H1 (cell line): ENCODE measurements at regions not wholly inside any gene's neighbourhood (a gene's known extent, or its start where the extent isn't known, plus 50 kb on each side); places are given as distances from the start of the nearest gene placed in this dataset.

ENCODE experiments used
- CTCF ChIA-PET: fragments of 300-600 bp; sonication (Branson Sonifier 250); formaldehyde crosslinking; loops from one replicate; lab custom pipeline; 2021; ENCODE audit not compliant: partially characterized antibody; lab: Charles Lee
- POLR2A ChIA-PET: fragments of 300-600 bp; sonication (Branson Sonifier 250); formaldehyde crosslinking; loops from one replicate; lab custom pipeline; 2021; ENCODE audit warnings: inconsistent platforms; ENCODE audit not compliant: partially characterized antibody; lab: Charles Lee
- DNase-seq, 2 experiments: peaks; one replicate each; pipeline versions ENCODE4 v3.0.0 to v3.0.0-alpha.2; 2010 to 2022; ENCODE audit warnings: low spot score in 2 of 2, low read depth in 1 of 2, mixed read lengths in 1 of 2
- FAIRE-seq: peaks from 2 replicates; lab custom pipeline; 2011; peaks lifted over from hg19 to GRCh38; lab: Jason Lieb, UNC
- H2AFZ ChIP-seq: 2 replicates; pipeline ENCODE4 v1.8.1; 2012; ENCODE audit warnings: low read length, inconsistent platforms
- H2AK5ac ChIP-seq: 2 replicates; pipeline ENCODE4 v1.6.1; 2013; ENCODE audit warnings: low read depth, low read length
- H2BK120ac ChIP-seq: replicated peaks from 2 replicates; pipeline ENCODE3; 2013; ENCODE audit warnings: low read depth, low read length, inconsistent platforms
- H2BK12ac ChIP-seq: 2 replicates; pipeline ENCODE4 v1.6.1; 2013; ENCODE audit warnings: low read depth, low read length
- H2BK15ac ChIP-seq: 2 replicates; pipeline ENCODE4 v1.6.1; 2013; ENCODE audit warnings: low read length
- H2BK20ac ChIP-seq: 2 replicates; pipeline ENCODE4 v1.6.1; 2013; ENCODE audit warnings: low read length
- H2BK5ac ChIP-seq: 2 replicates; pipeline ENCODE4 v1.6.1; 2013; ENCODE audit warnings: low read depth, low read length
- H3K14ac ChIP-seq: 2 replicates; pipeline ENCODE4 v1.6.1; 2013; ENCODE audit warnings: inconsistent platforms; ENCODE audit not compliant: insufficient read length
- H3K18ac ChIP-seq: 2 replicates; pipeline ENCODE4 v1.6.1; 2013; ENCODE audit warnings: low read length; ENCODE audit errors: extremely low read depth
- H3K23ac ChIP-seq: 2 replicates; pipeline ENCODE4 v1.6.1; 2013; ENCODE audit warnings: inconsistent platforms; ENCODE audit not compliant: insufficient read length
- H3K23me2 ChIP-seq: 2 replicates; pipeline ENCODE4 v1.6.1; 2013; ENCODE audit warnings: low read depth, low read length
- H3K27ac ChIP-seq: 2 replicates; pipeline ENCODE4 v1.6.1; 2011; ENCODE audit warnings: low read depth, low read length, inconsistent platforms
- H3K27me3 ChIP-seq, 4 experiments: replicated peaks in 1 of 4; 1 replicate in 1 of 4; 2 replicates in 3 of 4; pipeline versions ENCODE4 v1.6.1 to v1.8.1; 2011 to 2013; ENCODE audit warnings: low read length in 3 of 4, mild to moderate bottlenecking in 3 of 4, inconsistent platforms in 2 of 4, mixed read lengths in 2 of 4, moderate library complexity in 1 of 4; ENCODE audit not compliant: control insufficient read depth in 3 of 4, insufficient read depth in 3 of 4; ENCODE audit errors: extremely low read depth in 1 of 4
- H3K36me3 ChIP-seq, 4 experiments: 2 replicates each; pipeline versions ENCODE4 v1.6.1 to v1.8.1; 2011 to 2013; ENCODE audit warnings: mild to moderate bottlenecking in 4 of 4, low read length in 3 of 4, moderate library complexity in 2 of 4, control low read depth in 1 of 4, inconsistent platforms in 1 of 4; ENCODE audit not compliant: insufficient read depth in 4 of 4, control insufficient read depth in 2 of 4
- H3K4ac ChIP-seq: replicated peaks from 2 replicates; pipeline ENCODE3; 2013; ENCODE audit warnings: low read length, low read depth, mixed read lengths, inconsistent platforms; ENCODE audit not compliant: insufficient read length
- H3K4me1 ChIP-seq, 4 experiments: replicated peaks in 1 of 4; 1 replicate in 1 of 4; 2 replicates in 3 of 4; pipeline versions ENCODE4 v1.6.1 to v1.8.1; 2011 to 2013; ENCODE audit warnings: low read length in 3 of 4, inconsistent platforms in 2 of 4, mixed read lengths in 1 of 4; ENCODE audit not compliant: insufficient read depth in 4 of 4, control insufficient read depth in 3 of 4
- H3K4me2 ChIP-seq, 2 experiments: 2 replicates each; pipeline versions ENCODE4 v1.6.1 to v1.8.1; 2011 to 2013; ENCODE audit warnings: low read depth in 2 of 2, low read length in 2 of 2, control low read depth in 1 of 2, inconsistent platforms in 1 of 2, mild to moderate bottlenecking in 1 of 2; ENCODE audit not compliant: insufficient read depth in 1 of 2
- H3K4me3 ChIP-seq, 4 experiments: fragments of 200-600, 300-600 bp in 1 of 4; sonication (generic), shearing (Covaris generic), sonication (Bioruptor Twin) in 1 of 4; 2 replicates each; pipeline versions ENCODE4 v1.5.1 to v1.8.1; 2011 to 2016; ENCODE audit warnings: low read length in 4 of 4, low read depth in 3 of 4, control low read depth in 2 of 4, inconsistent platforms in 2 of 4, mild to moderate bottlenecking in 2 of 4, mixed read lengths in 1 of 4, moderate library complexity in 1 of 4; ENCODE audit not compliant: insufficient read depth in 2 of 4; ENCODE audit errors: extremely low read depth in 1 of 4
- H3K56ac ChIP-seq: replicated peaks from 2 replicates; pipeline ENCODE3; 2013; ENCODE audit warnings: low read depth, mild to moderate bottlenecking, mixed read lengths, low read length, inconsistent platforms; ENCODE audit not compliant: insufficient read length
- H3K79me1 ChIP-seq: 2 replicates; pipeline ENCODE4 v1.6.1; 2013; ENCODE audit warnings: low read depth, low read length, control low read depth
- H3K79me2 ChIP-seq, 2 experiments: 2 replicates each; pipeline versions ENCODE4 v1.6.1 to v1.8.1; 2012 to 2013; ENCODE audit warnings: low read length in 2 of 2, mild to moderate bottlenecking in 2 of 2, inconsistent platforms in 1 of 2; ENCODE audit not compliant: insufficient read depth in 2 of 2, control insufficient read depth in 1 of 2
- H3K9ac ChIP-seq, 4 experiments: replicated peaks in 1 of 4; 1 replicate in 1 of 4; 2 replicates in 3 of 4; pipeline versions ENCODE4 v1.6.1 to v1.8.1; 2011 to 2013; ENCODE audit warnings: low read depth in 3 of 4, low read length in 3 of 4, control low read depth in 2 of 4, mild to moderate bottlenecking in 2 of 4, moderate library complexity in 2 of 4, inconsistent platforms in 1 of 4; ENCODE audit errors: extremely low read depth in 1 of 4
- H3K9me3 ChIP-seq, 2 experiments: 2 replicates each; pipeline versions ENCODE4 v1.6.1 to v1.8.1; 2012 to 2013; ENCODE audit warnings: mild to moderate bottlenecking in 2 of 2, moderate library complexity in 2 of 2, control low read depth in 1 of 2, inconsistent platforms in 1 of 2, low read depth in 1 of 2, low read length in 1 of 2, mixed read lengths in 1 of 2; ENCODE audit not compliant: insufficient read depth in 2 of 2
- H4K20me1 ChIP-seq, 2 experiments: replicated peaks in 1 of 2; 2 replicates each; pipeline versions ENCODE3 to v1.8.1; 2011 to 2013; ENCODE audit warnings: inconsistent platforms in 2 of 2, low read length in 2 of 2, mild to moderate bottlenecking in 1 of 2; ENCODE audit not compliant: insufficient read depth in 2 of 2, control insufficient read depth in 1 of 2
- H4K5ac ChIP-seq: 2 replicates; pipeline ENCODE4 v1.6.1; 2013; ENCODE audit warnings: low read length, low read depth, mixed read lengths, inconsistent platforms; ENCODE audit not compliant: insufficient read length
- H4K8ac ChIP-seq: 2 replicates; pipeline ENCODE4 v1.8.0; 2013; ENCODE audit warnings: mild to moderate bottlenecking, moderate library complexity, low read length, inconsistent platforms; ENCODE audit not compliant: insufficient read depth; ENCODE audit errors: extremely low read depth
- H4K91ac ChIP-seq: replicated peaks from 2 replicates; pipeline ENCODE3; 2013; ENCODE audit warnings: low read length, mixed read lengths, inconsistent platforms; ENCODE audit not compliant: insufficient read length
- BRCA1 ChIP-seq: IDR thresholded peaks from 2 replicates; pipeline ENCODE4 v1.6.1; 2012; ENCODE audit warnings: low read depth, low read length, improper control_type of control experiment
- CBX5 ChIP-seq: fragments of 300-800, 300-1000 bp; sonication (generic); IDR thresholded peaks from 2 replicates; pipeline ENCODE4 v1.7.1; 2016; ENCODE audit warnings: antibody characterized with exemption, low read length, low read depth
- CHD1 ChIP-seq: IDR thresholded peaks from 2 replicates; pipeline ENCODE4 v1.6.1; 2012; ENCODE audit warnings: low read depth, low read length, improper control_type of control experiment
- CHD2 ChIP-seq: IDR thresholded peaks from 2 replicates; pipeline ENCODE4 v1.6.1; 2012; ENCODE audit warnings: low read length, improper control_type of control experiment
- CREB1 ChIP-seq: IDR thresholded peaks from 2 replicates; pipeline ENCODE4 v1.6.1; 2012; ENCODE audit warnings: inconsistent platforms
- CTBP2 ChIP-seq: IDR thresholded peaks from 2 replicates; pipeline ENCODE4 v1.7.0; 2011; ENCODE audit warnings: borderline replicate concordance, mild to moderate bottlenecking, moderate library complexity, mixed read lengths, low read length; ENCODE audit not compliant: insufficient read depth, insufficient read length
- POLR2A ChIP-seq, 2 experiments: IDR thresholded peaks; 1 replicate in 1 of 2; 2 replicates in 1 of 2; pipeline ENCODE4 v1.6.1; 2011; ENCODE audit warnings: low read depth in 2 of 2, low read length in 2 of 2, mild to moderate bottlenecking in 2 of 2; ENCODE audit errors: control extremely low read depth in 1 of 2
- RNF2 ChIP-seq: fragments of 200-900, 300-1000 bp; sonication (generic); IDR thresholded peaks from 2 replicates; pipeline ENCODE4 v1.7.1; 2016; ENCODE audit warnings: borderline replicate concordance, low read depth, mild to moderate bottlenecking, antibody characterized with exemption, low read length; ENCODE audit not compliant: poor library complexity, severe bottlenecking; ENCODE audit errors: missing control alignments
- SIN3A ChIP-seq, 2 experiments: IDR thresholded peaks in 1 of 2; conservative IDR thresholded peaks in 1 of 2; 2 replicates each; pipeline ENCODE4 v1.6.1; 2011 to 2012; ENCODE audit warnings: low read length in 2 of 2, improper control_type of control experiment in 1 of 2, low read depth in 1 of 2, mild to moderate bottlenecking in 1 of 2
- SIRT6 ChIP-seq: IDR thresholded peaks from one replicate; pipeline ENCODE4 v1.7.1; 2012; ENCODE audit warnings: low read length, inconsistent platforms
- SIX5 ChIP-seq: IDR thresholded peaks from 2 replicates; pipeline ENCODE4 v1.6.1; 2011; ENCODE audit warnings: mild to moderate bottlenecking, low read depth, low read length
- SP4 ChIP-seq: IDR thresholded peaks from 2 replicates; pipeline ENCODE4 v1.6.1; 2012; ENCODE audit warnings: low read length, inconsistent platforms
- WGBS, 2 experiments: shearing (Covaris generic) in 1 of 2; methylation state at CpG; one replicate each; pipeline versions ENCODE4 v1.1.6 to v1.1.7; 2013 to 2015; ENCODE audit warnings: low lambda C conversion rate in 2 of 2, mixed read lengths in 2 of 2, inconsistent platforms in 1 of 2, low coverage in 1 of 2, missing lambda C conversion rate in 1 of 2; ENCODE audit not compliant: insufficient replicate concordance in 2 of 2, insufficient coverage in 1 of 2, insufficient read length in 1 of 2; ENCODE audit errors: extremely low coverage in 1 of 2, missing lambda C conversion rate in 1 of 2; 5-methylcytosine and 5-hydroxymethylcytosine counted together
- TF ChIP-seq, protein P1 (sequence below): IDR thresholded peaks from 2 replicates; pipeline ENCODE4 v1.6.1; 2012; ENCODE audit warnings: inconsistent platforms
- TF ChIP-seq, protein P2 (sequence below): IDR thresholded peaks from 2 replicates; pipeline ENCODE4 v1.6.1; 2012; ENCODE audit warnings: low read length, inconsistent platforms

DNA sequence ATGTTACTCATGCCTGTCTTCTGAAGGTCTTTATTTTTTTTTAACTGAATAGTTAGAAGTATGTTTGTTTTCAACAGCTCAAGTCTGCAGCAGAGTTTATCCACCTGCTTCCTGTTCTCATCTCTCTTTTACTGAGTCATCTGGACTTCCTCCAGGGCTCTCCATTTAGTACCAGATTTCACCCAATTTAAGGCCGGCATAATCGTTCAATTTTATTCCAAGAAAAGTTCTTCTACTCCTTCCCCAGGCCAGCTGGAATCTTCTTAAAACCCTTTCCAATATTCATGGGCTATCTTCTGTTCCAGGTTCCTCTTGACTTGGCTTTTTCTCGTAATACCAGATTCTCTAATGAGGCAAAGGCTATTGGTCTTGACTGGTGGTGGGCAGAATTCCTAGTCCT lies 79.0 kb upstream of the LAMA2 start:
- no peak overlapping the region for H2AK5ac ChIP-seq
- no peaks in the 10 kb centered on the region for H3K4me1 ChIP-seq
- CTCF ChIA-PET, result no interaction called here
- no peak overlapping the region for H3K23ac ChIP-seq
- H3K18ac ChIP-seq, result no peak overlapping the region
- no peak overlapping the region for H2BK20ac ChIP-seq
- no peak overlapping the region for H3K9ac ChIP-seq
- H3K23me2 ChIP-seq, result no peaks in the 10 kb centered on the region
- H2BK5ac ChIP-seq, result no peak overlapping the region
- no peak overlapping the region for H3K4ac ChIP-seq
- no peak overlapping the region for H2BK120ac ChIP-seq
- no peak overlapping the region for H4K5ac ChIP-seq
- no peaks in the 10 kb centered on the region for H3K36me3 ChIP-seq
- DNase-seq (no peak), FAIRE-seq (no peak)
- no peak overlapping the region for H3K27ac ChIP-seq
- H3K4me2 ChIP-seq, result no peak overlapping the region
- no peaks in the 10 kb centered on the region for H3K9me3 ChIP-seq
- H4K91ac ChIP-seq, result no peak overlapping the region
- H2BK15ac ChIP-seq, result no peak overlapping the region
- no peaks in the 10 kb centered on the region for H3K27me3 ChIP-seq
- no peak overlapping the region for H2AFZ ChIP-seq
- H4K8ac ChIP-seq, result no peak overlapping the region
- H3K56ac ChIP-seq, result no peak overlapping the region
- H3K4me3 ChIP-seq, result no peak overlapping the region
- 95% methylated on average over 3 of the region's 3 CpGs; no CpG with 5 or more reads in 1 of the 2 experiments for WGBS, 2 experiments
- H3K79me1 ChIP-seq, result no peaks in the 10 kb centered on the region
- H3K14ac ChIP-seq, result no peak overlapping the region
- H4K20me1 ChIP-seq, result no peaks in the 10 kb centered on the region
- no peaks in the 10 kb centered on the region for H3K79me2 ChIP-seq
- POLR2A ChIA-PET, result no interaction called here
- no peak overlapping the region for H2BK12ac ChIP-seq
- no peak for TF ChIP-seq SIX5
- TF ChIP-seq CREB1, result no peak
- TF ChIP-seq SP4, result no peak
- TF ChIP-seq SIN3A (conservative IDR thresholded peaks at IDR 0.05 in 1 of 2, IDR thresholded peaks at IDR 0.05 in 1 of 2; ENCODE audit: low read depth in 1 of 2, low read length in 2 of 2), result no peak
- TF ChIP-seq, protein P1, sequence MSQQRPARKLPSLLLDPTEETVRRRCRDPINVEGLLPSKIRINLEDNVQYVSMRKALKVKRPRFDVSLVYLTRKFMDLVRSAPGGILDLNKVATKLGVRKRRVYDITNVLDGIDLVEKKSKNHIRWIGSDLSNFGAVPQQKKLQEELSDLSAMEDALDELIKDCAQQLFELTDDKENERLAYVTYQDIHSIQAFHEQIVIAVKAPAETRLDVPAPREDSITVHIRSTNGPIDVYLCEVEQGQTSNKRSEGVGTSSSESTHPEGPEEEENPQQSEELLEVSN, result no peak
- no peak for TF ChIP-seq POLR2A (IDR thresholded peaks at IDR 0.05; ENCODE audit: control extremely low read depth in 1 of 2, low read depth in 2 of 2, low read length in 2 of 2)
- no peak for TF ChIP-seq CTBP2
- no peak for TF ChIP-seq BRCA1
- no peak for TF ChIP-seq CHD1
- TF ChIP-seq, protein P2, sequence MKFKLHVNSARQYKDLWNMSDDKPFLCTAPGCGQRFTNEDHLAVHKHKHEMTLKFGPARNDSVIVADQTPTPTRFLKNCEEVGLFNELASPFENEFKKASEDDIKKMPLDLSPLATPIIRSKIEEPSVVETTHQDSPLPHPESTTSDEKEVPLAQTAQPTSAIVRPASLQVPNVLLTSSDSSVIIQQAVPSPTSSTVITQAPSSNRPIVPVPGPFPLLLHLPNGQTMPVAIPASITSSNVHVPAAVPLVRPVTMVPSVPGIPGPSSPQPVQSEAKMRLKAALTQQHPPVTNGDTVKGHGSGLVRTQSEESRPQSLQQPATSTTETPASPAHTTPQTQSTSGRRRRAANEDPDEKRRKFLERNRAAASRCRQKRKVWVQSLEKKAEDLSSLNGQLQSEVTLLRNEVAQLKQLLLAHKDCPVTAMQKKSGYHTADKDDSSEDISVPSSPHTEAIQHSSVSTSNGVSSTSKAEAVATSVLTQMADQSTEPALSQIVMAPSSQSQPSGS, result no peak
- no peak for TF ChIP-seq RNF2
- no peak for TF ChIP-seq SIRT6
- TF ChIP-seq CHD2, result no peak
- no peak for TF ChIP-seq CBX5
